ENCODE measurements at regions not wholly inside any gene's neighbourhood (a gene's known extent, or its start where the extent isn't known, plus 50 kb on each side); places are given as distances from the start of the nearest gene placed in this dataset.
"Not testable (repeated sequence)": the region's sequence is repeated elsewhere in the genome, so short reads cannot be mapped to it uniquely, and the experiment has no call there.

GRCh38 chr9:11158063-11158462, 545.3 kb upstream of the PTPRD start:
- no peak for DNase-seq

- DNase-seq, result no peak
These were observed 545.9 kb upstream of the PTPRD start for GRCh38 chr9:11158676-11159075.

DNA sequence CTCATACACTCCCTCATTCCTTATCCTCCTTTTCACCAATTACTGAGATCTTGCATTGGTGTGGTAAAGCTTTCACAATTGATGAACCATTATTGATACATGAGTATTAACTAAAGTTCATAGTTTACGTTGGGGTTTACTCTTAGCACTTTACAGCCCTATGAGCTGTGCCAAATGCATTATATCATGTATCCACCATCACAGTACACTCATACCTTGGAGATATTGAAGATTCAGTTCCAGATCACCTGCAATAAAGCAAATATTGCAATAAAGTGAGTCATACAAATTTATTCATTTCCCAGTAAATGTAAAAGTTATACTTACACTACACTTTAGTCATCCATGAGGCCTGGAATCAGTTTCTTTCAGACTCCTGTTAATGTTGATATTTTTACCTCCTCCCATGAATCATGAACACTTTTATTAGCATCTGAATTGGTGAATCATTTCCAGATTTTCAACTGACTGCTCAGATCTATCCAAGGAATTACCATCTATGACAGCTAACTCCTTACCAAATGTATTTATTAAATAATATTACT, 546.6 kb upstream of the PTPRD start:
- no peak for DNase-seq

- DNase-seq, result no peak
These were observed 551.0 kb upstream of the PTPRD start for GRCh38 chr9:11163843-11164242.

DNA sequence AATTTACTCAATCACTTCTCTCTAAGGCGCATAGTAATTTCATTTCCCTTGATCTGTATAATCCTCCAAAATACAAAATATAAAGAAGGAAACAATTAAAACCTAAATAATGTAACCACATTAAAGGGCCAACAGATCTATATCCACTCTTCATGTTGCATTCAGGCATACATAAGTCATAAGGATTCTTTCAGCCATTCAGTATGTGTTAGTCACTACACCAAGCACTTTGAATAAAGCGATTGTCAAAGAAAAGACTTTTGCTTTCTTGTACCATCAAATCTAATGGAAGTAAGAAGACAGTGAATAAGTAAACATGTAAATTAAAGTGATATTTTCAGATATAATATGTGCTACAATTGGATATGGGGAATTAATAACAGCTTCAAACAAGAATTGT, 569.2 kb upstream of the PTPRD start:
- DNase-seq, result no peak

- no peak for DNase-seq
These were observed 577.9 kb upstream of the PTPRD start for GRCh38 chr9:11190719-11191118.

- no peak for DNase-seq
These were observed 580.2 kb upstream of the PTPRD start for GRCh38 chr9:11192993-11193392.

DNA sequence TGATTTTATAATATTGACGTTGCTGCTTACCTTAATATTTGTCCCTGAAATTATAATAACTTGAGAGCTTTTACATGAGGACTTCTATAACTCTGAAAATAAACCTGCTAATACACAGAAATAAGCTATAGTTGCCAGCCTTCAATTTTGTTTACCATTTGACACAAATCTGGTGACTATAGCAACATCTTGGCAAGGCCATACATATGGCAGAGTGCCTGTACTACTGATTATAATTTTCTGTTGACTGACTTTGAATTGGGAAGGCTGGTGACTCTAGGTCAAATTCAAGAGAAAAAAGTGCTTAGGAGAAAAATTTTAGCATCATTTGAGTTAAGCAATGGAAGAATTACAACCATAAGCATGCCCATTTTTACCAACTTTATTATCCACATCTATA, 581.4 kb upstream of the PTPRD start:
- no peak for DNase-seq

- not testable (repeated sequence) for DNase-seq
These were observed 584.1 kb upstream of the PTPRD start for GRCh38 chr9:11196840-11197365.

DNA sequence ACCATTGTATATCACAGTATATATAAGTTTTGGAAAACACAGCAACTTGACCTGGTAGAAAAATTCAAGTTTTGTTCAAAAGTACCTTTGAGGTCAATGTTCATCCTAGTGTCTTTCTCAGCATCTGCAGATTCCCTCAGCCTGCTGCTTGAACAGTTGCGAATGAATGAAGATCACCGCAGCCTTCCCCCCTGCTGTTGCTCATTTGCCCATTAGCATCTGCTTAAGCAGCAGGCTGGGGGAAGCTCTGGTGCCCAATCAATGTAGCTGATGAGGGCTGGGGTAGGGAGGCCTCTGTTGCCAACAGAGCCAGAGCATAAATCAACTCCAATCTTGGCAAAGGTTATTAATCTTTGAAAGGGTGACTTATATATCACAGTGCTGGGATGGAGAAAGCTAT, 586.5 kb upstream of the PTPRD start:
- no peak for DNase-seq

DNA sequence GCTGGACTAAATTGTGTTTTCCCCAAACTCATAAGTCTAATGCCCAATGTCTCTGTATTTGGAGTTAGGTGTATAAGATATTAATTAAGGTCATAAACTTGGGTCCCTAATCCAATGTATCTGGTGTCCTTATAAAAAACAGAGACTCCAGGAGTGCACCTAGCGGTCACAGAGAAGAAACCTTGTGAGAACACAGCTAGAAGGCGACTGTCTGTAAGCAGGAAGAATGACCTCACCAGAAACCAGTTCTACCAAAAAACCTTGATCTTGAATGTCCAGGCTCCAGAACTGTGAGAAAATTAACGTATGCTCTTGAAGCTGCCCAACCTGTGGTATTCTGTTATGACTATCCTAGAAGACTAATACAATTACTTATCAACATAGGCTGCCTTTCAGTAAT, 591.7 kb upstream of the PTPRD start:
- DNase-seq, result no peak

- DNase-seq, result no peak
These were observed 594.1 kb upstream of the PTPRD start for GRCh38 chr9:11206925-11207324.

- DNase-seq, result no peak
These were observed 620.9 kb upstream of the PTPRD start for GRCh38 chr9:11233696-11234095.

DNA sequence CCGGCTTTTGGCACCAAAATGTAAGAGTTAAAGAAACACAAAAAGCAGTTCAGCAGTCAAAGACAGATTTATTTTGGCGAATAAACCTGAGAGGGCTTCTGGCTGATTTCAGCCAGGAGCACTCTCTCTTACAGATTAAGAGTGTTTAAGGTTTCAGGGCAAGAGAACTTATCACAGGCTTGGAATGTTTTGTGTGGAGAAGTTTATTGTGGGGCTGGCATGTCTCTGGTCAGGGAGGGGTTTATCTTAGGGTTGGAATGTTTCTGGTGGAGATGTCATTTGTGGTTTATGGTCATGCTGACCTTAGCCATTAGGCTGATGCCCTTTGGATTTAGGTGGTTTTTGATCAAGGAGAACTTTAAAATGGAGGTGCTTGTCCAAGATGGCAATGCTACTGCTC, 622.3 kb upstream of the PTPRD start:
- no peak for DNase-seq

GRCh38 chr9:11241779-11242178, 629.0 kb upstream of the PTPRD start:
- no peak for DNase-seq

DNA sequence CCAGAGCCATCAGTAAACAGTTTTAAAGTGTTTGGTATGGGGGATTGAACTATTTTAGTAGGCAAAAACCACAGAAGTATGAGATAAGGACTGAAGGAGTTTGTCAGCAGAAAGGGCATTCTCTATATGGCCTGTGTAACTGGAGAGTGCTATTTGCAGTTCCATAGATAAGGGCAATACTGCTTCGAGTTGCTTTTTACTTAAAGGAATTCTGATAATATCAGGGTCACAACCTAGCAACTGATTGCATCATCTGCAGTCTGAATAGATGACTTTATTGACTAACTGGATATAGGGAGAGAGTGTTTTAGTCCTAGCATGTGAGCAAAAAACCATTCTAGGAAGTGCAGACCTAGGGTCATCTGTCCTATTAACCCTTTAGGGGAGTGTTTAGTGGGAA, 645.2 kb upstream of the PTPRD start:
- DNase-seq, result no peak

GRCh38 chr9:11269036-11269435, 656.2 kb upstream of the PTPRD start:
- no peak for DNase-seq

GRCh38 chr9:11275158-11275695, 662.4 kb upstream of the PTPRD start:
- DNase-seq, result no peak

DNA sequence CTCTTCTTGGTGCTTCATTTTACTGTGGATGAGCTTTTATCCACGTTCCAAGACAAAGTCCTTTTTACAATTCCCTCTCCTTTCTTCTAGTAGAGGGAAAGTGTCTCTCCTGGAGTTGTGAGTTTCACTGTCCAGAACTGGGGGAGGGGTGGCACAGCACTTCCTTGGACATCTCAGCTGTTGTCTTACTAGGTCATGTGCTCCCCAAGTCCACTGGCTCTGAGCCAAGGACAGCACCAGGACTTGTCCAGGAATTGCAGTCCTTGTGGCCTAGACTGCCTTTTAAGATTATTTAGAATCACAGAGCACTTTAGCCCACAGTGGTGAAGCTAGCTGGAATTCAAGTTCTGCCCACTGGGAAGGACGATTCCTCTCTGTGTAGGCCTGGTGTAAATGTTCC, 700.2 kb upstream of the PTPRD start:
- no peak for DNase-seq

DNA sequence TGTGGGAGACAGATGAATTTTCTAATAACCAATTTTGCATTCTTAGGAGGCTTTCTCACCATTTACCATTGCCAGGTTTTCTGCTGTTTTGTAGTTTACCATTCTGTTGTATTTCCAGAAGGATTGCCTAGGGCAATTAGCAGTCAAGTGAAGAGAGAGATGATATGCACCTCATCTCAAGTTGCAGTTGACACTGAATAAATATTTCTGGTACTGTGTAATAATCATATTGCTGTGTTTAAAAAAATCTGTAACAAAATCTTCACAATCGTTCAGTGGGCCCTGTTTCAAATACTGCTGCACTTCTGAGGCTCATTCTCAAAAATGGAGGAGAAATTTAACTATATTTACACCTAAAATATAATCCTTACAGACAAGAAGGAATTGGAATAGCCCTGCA, 706.1 kb upstream of the PTPRD start:
- no peak for DNase-seq

- peak; percentile 51 for DNase-seq
These were observed 706.7 kb upstream of the PTPRD start for GRCh38 chr9:11319538-11319937.

DNA sequence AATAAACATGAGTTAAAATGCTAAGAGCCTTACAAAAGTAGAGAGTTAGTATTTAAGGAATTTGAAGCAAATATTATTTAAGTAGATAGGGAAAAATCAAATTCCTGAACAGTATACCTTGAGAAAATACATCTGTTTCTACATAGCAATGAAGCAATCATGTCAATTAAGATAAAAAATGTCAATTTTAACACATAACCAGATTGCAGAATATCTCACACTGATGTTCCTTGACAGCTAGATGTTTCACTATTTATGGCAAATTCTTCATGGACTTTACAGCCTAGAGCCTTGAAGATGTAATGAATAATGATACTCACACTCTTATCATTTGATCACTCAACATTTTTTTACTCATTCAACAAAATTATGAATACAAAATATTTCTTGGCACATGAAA, 708.2 kb upstream of the PTPRD start:
- no peak for DNase-seq

GRCh38 chr9:11323457-11323856, 710.7 kb upstream of the PTPRD start:
- no peak for DNase-seq

- no peak for DNase-seq
These were observed 713.4 kb upstream of the PTPRD start for GRCh38 chr9:11326231-11326630.

DNA sequence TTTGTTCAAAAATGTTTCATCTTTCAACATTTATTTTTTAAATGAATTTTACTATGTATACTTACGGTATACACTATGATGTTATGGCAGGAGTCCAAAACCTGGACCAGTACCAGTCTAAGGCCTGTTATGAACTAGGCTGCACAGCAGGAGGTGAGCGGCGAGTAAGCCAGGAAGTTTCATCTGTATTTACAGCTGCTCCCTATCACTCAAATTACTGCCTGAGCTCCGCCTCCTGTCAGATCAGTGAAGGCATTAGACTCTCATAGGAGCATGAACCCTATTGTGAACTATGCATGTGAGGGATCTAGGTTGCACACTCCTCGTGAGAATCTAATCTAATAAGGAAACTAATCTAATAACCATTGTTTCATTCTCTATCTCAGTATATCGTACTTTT, 715.5 kb upstream of the PTPRD start:
- DNase-seq, result no peak
